Activated CD4-positive, alpha-beta T cell treated with anti-CD3 and anti-CD28 coated beads, Interleukin-2, Interleukin-6, amounts not matched to agents 100 ng/mL and 50 ng/mL, durations not matched to agents 16 hours and 8 hours (primary cell): ENCODE measurements at regions not wholly inside any gene's neighbourhood (a gene's known extent, or its start where the extent isn't known, plus 50 kb on each side); places are given as distances from the start of the nearest gene placed in this dataset.
A peak's percentile ranks its signal among the peaks of the same experiment; 100 is the strongest.

ENCODE experiments used
- DNase-seq: peaks from one replicate; pipeline ENCODE4 v3.0.0-alpha.2; 2020

GRCh38 chr2:167900435-167901114 lies 346.8 kb downstream of the STK39 start:
- no peak for DNase-seq

GRCh38 chr2:167898340-167898739 lies 349.1 kb downstream of the STK39 start:
- DNase-seq, result no peak

GRCh38 chr2:167891841-167892240 lies 355.6 kb downstream of the STK39 start:
- DNase-seq, result no peak

- DNase-seq, result no peak
Measured at GRCh38 chr2:167890739-167891138, 356.7 kb downstream of the STK39 start.

- DNase-seq, result no peak
Measured at GRCh38 chr2:167880415-167880814, 367.0 kb downstream of the STK39 start.

GRCh38 chr2:167875529-167875928 lies 371.9 kb downstream of the STK39 start:
- no peak for DNase-seq

- no peak for DNase-seq
Measured at GRCh38 chr2:167874812-167875211, 372.6 kb downstream of the STK39 start.

GRCh38 chr2:167871286-167871685 lies 376.1 kb downstream of the STK39 start:
- DNase-seq, result no peak

- DNase-seq, result no peak
Measured at GRCh38 chr2:167869200-167869599, 378.2 kb downstream of the STK39 start.

- DNase-seq, result peak; percentile 32
Measured at GRCh38 chr2:167863377-167863776, 384.0 kb downstream of the STK39 start.

- peak; percentile 80 for DNase-seq
Measured at GRCh38 chr2:167862782-167863181, 384.6 kb downstream of the STK39 start.

- peak; percentile 17 for DNase-seq
Measured at GRCh38 chr2:167862296-167862695, 385.1 kb downstream of the STK39 start.

GRCh38 chr2:167861574-167862193 lies 385.7 kb downstream of the STK39 start:
- DNase-seq, result peak; percentile 43

- peak; percentile 47 for DNase-seq
Measured at GRCh38 chr2:167860082-167860481, 387.3 kb downstream of the STK39 start.

- DNase-seq, result no peak
Measured at GRCh38 chr2:167859676-167860075, 387.7 kb downstream of the STK39 start.

GRCh38 chr2:167858086-167858485 lies 389.3 kb downstream of the STK39 start:
- DNase-seq, result peak; percentile 38

GRCh38 chr2:167857416-167857815 lies 390.0 kb downstream of the STK39 start:
- no peak for DNase-seq

- DNase-seq, result no peak
Measured at GRCh38 chr2:167856190-167856589, 391.2 kb downstream of the STK39 start.

- DNase-seq, result no peak
Measured at GRCh38 chr2:167855211-167855610, 392.2 kb downstream of the STK39 start.

GRCh38 chr2:167853717-167854116 lies 393.7 kb downstream of the STK39 start:
- no peak for DNase-seq

- DNase-seq, result no peak
Measured at GRCh38 chr2:167851876-167852275, 395.5 kb downstream of the STK39 start.

- no peak for DNase-seq
Measured at GRCh38 chr2:167851323-167851860, 396.0 kb downstream of the STK39 start.

- DNase-seq, result no peak
Measured at GRCh38 chr2:167844714-167845530, 402.5 kb downstream of the STK39 start.

- no peak for DNase-seq
Measured at GRCh38 chr2:167843657-167844056, 403.7 kb downstream of the STK39 start.
